ENCODE measurements at regions not wholly inside any gene's neighbourhood (a gene's known extent, or its start where the extent isn't known, plus 50 kb on each side); places are given as distances from the start of the nearest gene placed in this dataset.
"Not testable (repeated sequence)": the region's sequence is repeated elsewhere in the genome, so short reads cannot be mapped to it uniquely, and the experiment has no call there.

- intact Hi-C loops (cut with micrococcal nuclease; ENCODE audit: unreplicated experiment); H3K79me2 ChIP-seq (ENCODE audit: control insufficient read depth, insufficient read depth, low read length); ATAC-seq; H3K36me3 ChIP-seq (ENCODE audit: control insufficient read depth in 2 of 2, insufficient read depth in 2 of 2, low read length in 1 of 2); H2AFZ ChIP-seq (ENCODE audit: control insufficient read depth, low read depth, low read length); H3K9ac ChIP-seq (ENCODE audit: control insufficient read depth, insufficient read depth, low read length); RAD21 ChIA-PET (ENCODE audit: unreplicated experiment); BruUV-seq (replicated peaks); H3K27me3 ChIP-seq (replicated peaks in 1 of 2; ENCODE audit: control insufficient read depth in 2 of 2, insufficient read depth in 2 of 2, low read length in 1 of 2); H3K9me3 ChIP-seq (replicated peaks; ENCODE audit: control insufficient read depth, insufficient read depth, low read length); POLR2A ChIA-PET; H3K4me2 ChIP-seq (ENCODE audit: control insufficient read depth, insufficient read depth); CTCF ChIA-PET; H3K4me3 ChIP-seq; H3K4me1 ChIP-seq (ENCODE audit: control insufficient read depth, insufficient read depth, low read length); H4K20me1 ChIP-seq (ENCODE audit: control insufficient read depth, insufficient read depth); DNase-seq (ENCODE audit: low read depth, low spot score); SMC1A ChIA-PET (ENCODE audit: uncharacterized antibody, unreplicated experiment); in situ Hi-C loops (cut with MboI); H3K27ac ChIP-seq (ENCODE audit: control insufficient read depth, insufficient read depth); FAIRE-seq: not testable (repeated sequence)
- 43% methylated on average over 11 of the region's 32 CpGs for WGBS (ENCODE audit: insufficient coverage, insufficient replicate concordance, low lambda C conversion rate, missing lambda C conversion rate)
Measured at GRCh38 chr7:63555226-63555994, 443.2 kb upstream of the ZNF722 start.

GRCh38 chr7:63556223-63556622 lies 442.4 kb upstream of the ZNF722 start:
- H3K4me1 ChIP-seq (ENCODE audit: control insufficient read depth, insufficient read depth, low read length); H3K4me2 ChIP-seq (ENCODE audit: control insufficient read depth, insufficient read depth); DNase-seq (ENCODE audit: low read depth, low spot score); H3K27me3 ChIP-seq (replicated peaks in 1 of 2; ENCODE audit: control insufficient read depth in 2 of 2, insufficient read depth in 2 of 2, low read length in 1 of 2); H4K20me1 ChIP-seq (ENCODE audit: control insufficient read depth, insufficient read depth); FAIRE-seq; H3K9ac ChIP-seq (ENCODE audit: control insufficient read depth, insufficient read depth, low read length); POLR2A ChIA-PET; H3K9me3 ChIP-seq (replicated peaks; ENCODE audit: control insufficient read depth, insufficient read depth, low read length); H3K79me2 ChIP-seq (ENCODE audit: control insufficient read depth, insufficient read depth, low read length); BruUV-seq (replicated peaks); H3K4me3 ChIP-seq; H2AFZ ChIP-seq (ENCODE audit: control insufficient read depth, low read depth, low read length); H3K36me3 ChIP-seq (ENCODE audit: control insufficient read depth in 2 of 2, insufficient read depth in 2 of 2, low read length in 1 of 2); H3K27ac ChIP-seq (ENCODE audit: control insufficient read depth, insufficient read depth); ATAC-seq; in situ Hi-C loops (cut with MboI); CTCF ChIA-PET; SMC1A ChIA-PET (ENCODE audit: uncharacterized antibody, unreplicated experiment); intact Hi-C loops (cut with micrococcal nuclease; ENCODE audit: unreplicated experiment); RAD21 ChIA-PET (ENCODE audit: unreplicated experiment): not testable (repeated sequence)
- WGBS (ENCODE audit: insufficient coverage, insufficient replicate concordance, low lambda C conversion rate, missing lambda C conversion rate), result 20% methylated on average over 1 of the region's 24 CpGs

- H3K79me2 ChIP-seq (ENCODE audit: control insufficient read depth, insufficient read depth, low read length); H3K9ac ChIP-seq (ENCODE audit: control insufficient read depth, insufficient read depth, low read length); H3K36me3 ChIP-seq (ENCODE audit: control insufficient read depth in 2 of 2, insufficient read depth in 2 of 2, low read length in 1 of 2); RAD21 ChIA-PET (ENCODE audit: unreplicated experiment); in situ Hi-C loops (cut with MboI); FAIRE-seq; SMC1A ChIA-PET (ENCODE audit: uncharacterized antibody, unreplicated experiment); H3K4me3 ChIP-seq; intact Hi-C loops (cut with micrococcal nuclease; ENCODE audit: unreplicated experiment); H2AFZ ChIP-seq (ENCODE audit: control insufficient read depth, low read depth, low read length); CTCF ChIA-PET; H4K20me1 ChIP-seq (ENCODE audit: control insufficient read depth, insufficient read depth); H3K27ac ChIP-seq (ENCODE audit: control insufficient read depth, insufficient read depth); H3K4me2 ChIP-seq (ENCODE audit: control insufficient read depth, insufficient read depth); H3K9me3 ChIP-seq (replicated peaks; ENCODE audit: control insufficient read depth, insufficient read depth, low read length); DNase-seq (ENCODE audit: low read depth, low spot score); ATAC-seq; BruUV-seq (replicated peaks); POLR2A ChIA-PET; H3K27me3 ChIP-seq (replicated peaks in 1 of 2; ENCODE audit: control insufficient read depth in 2 of 2, insufficient read depth in 2 of 2, low read length in 1 of 2); H3K4me1 ChIP-seq (ENCODE audit: control insufficient read depth, insufficient read depth, low read length): not testable (repeated sequence)
- 48% methylated on average over 7 of the region's 12 CpGs for WGBS (ENCODE audit: insufficient coverage, insufficient replicate concordance, low lambda C conversion rate, missing lambda C conversion rate)
Measured at GRCh38 chr7:63559016-63559415, 439.6 kb upstream of the ZNF722 start.

GRCh38 chr7:63559826-63560465 lies 438.7 kb upstream of the ZNF722 start:
- H3K27me3 ChIP-seq (replicated peaks in 1 of 2; ENCODE audit: control insufficient read depth in 2 of 2, insufficient read depth in 2 of 2, low read length in 1 of 2); ATAC-seq; H3K4me1 ChIP-seq (ENCODE audit: control insufficient read depth, insufficient read depth, low read length); H3K9me3 ChIP-seq (replicated peaks; ENCODE audit: control insufficient read depth, insufficient read depth, low read length); DNase-seq (ENCODE audit: low read depth, low spot score); H3K4me2 ChIP-seq (ENCODE audit: control insufficient read depth, insufficient read depth); H3K79me2 ChIP-seq (ENCODE audit: control insufficient read depth, insufficient read depth, low read length); RAD21 ChIA-PET (ENCODE audit: unreplicated experiment); H3K27ac ChIP-seq (ENCODE audit: control insufficient read depth, insufficient read depth); FAIRE-seq; intact Hi-C loops (cut with micrococcal nuclease; ENCODE audit: unreplicated experiment); H3K36me3 ChIP-seq (ENCODE audit: control insufficient read depth in 2 of 2, insufficient read depth in 2 of 2, low read length in 1 of 2); H3K9ac ChIP-seq (ENCODE audit: control insufficient read depth, insufficient read depth, low read length); POLR2A ChIA-PET; H2AFZ ChIP-seq (ENCODE audit: control insufficient read depth, low read depth, low read length); H4K20me1 ChIP-seq (ENCODE audit: control insufficient read depth, insufficient read depth); BruUV-seq (replicated peaks); in situ Hi-C loops (cut with MboI); H3K4me3 ChIP-seq; SMC1A ChIA-PET (ENCODE audit: uncharacterized antibody, unreplicated experiment); CTCF ChIA-PET: not testable (repeated sequence)
- 76% methylated on average over 21 of the region's 27 CpGs for WGBS (ENCODE audit: insufficient coverage, insufficient replicate concordance, low lambda C conversion rate, missing lambda C conversion rate)

Measured in GM12878 (cell line).